GM21717 (cell line): ENCODE measurements at regions not wholly inside any gene's neighbourhood (a gene's known extent, or its start where the extent isn't known, plus 50 kb on each side); places are given as distances from the start of the nearest gene placed in this dataset.
"Not testable (repeated sequence)": the region's sequence is repeated elsewhere in the genome, so short reads cannot be mapped to it uniquely, and the experiment has no call there.

Experiments used
- ATAC-seq: cut with Tn5 transposase; IDR thresholded peaks from one replicate; pipeline ENCODE4 v1.9.1; 2021; ENCODE audit warnings: mild to moderate bottlenecking, moderate library complexity; ENCODE audit not compliant: unreplicated experiment

- no peak for ATAC-seq
Observed at GRCh38 chr2:215863687-215864086, 149.7 kb downstream of the MREG start.

- ATAC-seq: no peak
Observed at GRCh38 chr2:215862351-215862771, 151.0 kb downstream of the MREG start.

- ATAC-seq: no peak
Observed at GRCh38 chr2:215861607-215862350, 151.6 kb downstream of the MREG start.

- no peak for ATAC-seq
Observed at GRCh38 chr2:215856080-215856479, 157.3 kb downstream of the MREG start.

- not testable (repeated sequence) for ATAC-seq
Observed at GRCh38 chr2:215855308-215855707, 158.0 kb downstream of the MREG start.

- no peak for ATAC-seq
Observed at GRCh38 chr2:215854008-215854407, 159.3 kb downstream of the MREG start.

- no peak for ATAC-seq
Observed at GRCh38 chr2:215851696-215852095, 161.7 kb downstream of the MREG start.

- no peak for ATAC-seq
Observed at GRCh38 chr2:215851082-215851481, 162.3 kb downstream of the MREG start.

- no peak for ATAC-seq
Observed at GRCh38 chr2:215850380-215850779, 163.0 kb downstream of the MREG start.

GRCh38 chr2:215849771-215850170, 163.6 kb downstream of the MREG start:
- ATAC-seq: no peak

GRCh38 chr2:215848698-215849097, 164.7 kb downstream of the MREG start:
- no peak for ATAC-seq

- ATAC-seq: no peak
Observed at GRCh38 chr2:215848146-215848545, 165.2 kb downstream of the MREG start.

GRCh38 chr2:215847718-215848117, 165.6 kb downstream of the MREG start:
- no peak for ATAC-seq

GRCh38 chr2:215847056-215847455, 166.3 kb downstream of the MREG start:
- ATAC-seq: no peak

- peak; percentile 84 for ATAC-seq
Observed at GRCh38 chr2:215845839-215846586, 167.3 kb downstream of the MREG start.

- ATAC-seq: no peak
Observed at GRCh38 chr2:215843579-215843978, 169.8 kb downstream of the MREG start.

GRCh38 chr2:215841175-215841816, 172.1 kb downstream of the MREG start:
- no peak for ATAC-seq

GRCh38 chr2:215839816-215840215, 173.5 kb downstream of the MREG start:
- no peak for ATAC-seq

GRCh38 chr2:215839309-215839708, 174.0 kb downstream of the MREG start:
- ATAC-seq: no peak

- ATAC-seq: no peak
Observed at GRCh38 chr2:215836881-215837280, 176.5 kb downstream of the MREG start.

GRCh38 chr2:215835657-215836056, 177.7 kb downstream of the MREG start:
- no peak for ATAC-seq

GRCh38 chr2:215835231-215835630, 178.1 kb downstream of the MREG start:
- no peak for ATAC-seq
